ENCODE measurements at regions not wholly inside any gene's neighbourhood (a gene's known extent, or its start where the extent isn't known, plus 50 kb on each side); places are given as distances from the start of the nearest gene placed in this dataset.

DNA sequence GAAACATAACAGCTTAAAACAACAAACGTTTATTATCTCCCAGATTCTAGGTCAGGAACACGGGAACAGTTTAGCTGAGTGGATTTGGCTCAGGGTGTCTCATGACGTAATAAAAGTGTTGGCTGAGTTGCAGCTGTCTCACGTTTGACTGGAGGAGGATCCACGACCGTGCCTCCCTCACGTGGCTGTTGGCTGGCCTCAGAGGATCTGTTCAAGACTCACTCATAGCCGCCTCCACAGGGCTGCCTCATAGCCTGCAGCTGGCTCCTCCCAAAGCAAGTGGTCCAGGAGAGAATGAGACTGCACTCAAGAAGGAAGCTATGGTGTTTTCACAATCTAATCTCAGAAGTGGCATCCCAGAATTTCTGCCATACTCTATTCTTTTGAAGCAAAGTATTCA lies 167.1 kb downstream of the RPRM start:
- TF ChIP-seq, protein P1, sequence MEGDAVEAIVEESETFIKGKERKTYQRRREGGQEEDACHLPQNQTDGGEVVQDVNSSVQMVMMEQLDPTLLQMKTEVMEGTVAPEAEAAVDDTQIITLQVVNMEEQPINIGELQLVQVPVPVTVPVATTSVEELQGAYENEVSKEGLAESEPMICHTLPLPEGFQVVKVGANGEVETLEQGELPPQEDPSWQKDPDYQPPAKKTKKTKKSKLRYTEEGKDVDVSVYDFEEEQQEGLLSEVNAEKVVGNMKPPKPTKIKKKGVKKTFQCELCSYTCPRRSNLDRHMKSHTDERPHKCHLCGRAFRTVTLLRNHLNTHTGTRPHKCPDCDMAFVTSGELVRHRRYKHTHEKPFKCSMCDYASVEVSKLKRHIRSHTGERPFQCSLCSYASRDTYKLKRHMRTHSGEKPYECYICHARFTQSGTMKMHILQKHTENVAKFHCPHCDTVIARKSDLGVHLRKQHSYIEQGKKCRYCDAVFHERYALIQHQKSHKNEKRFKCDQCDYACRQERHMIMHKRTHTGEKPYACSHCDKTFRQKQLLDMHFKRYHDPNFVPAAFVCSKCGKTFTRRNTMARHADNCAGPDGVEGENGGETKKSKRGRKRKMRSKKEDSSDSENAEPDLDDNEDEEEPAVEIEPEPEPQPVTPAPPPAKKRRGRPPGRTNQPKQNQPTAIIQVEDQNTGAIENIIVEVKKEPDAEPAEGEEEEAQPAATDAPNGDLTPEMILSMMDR (conservative IDR thresholded peaks at IDR 0.05), result no peak
- TF ChIP-seq ZFX (IDR thresholded peaks at IDR 0.05), result no peak
